HG03442 (cell line): ENCODE measurements at regions not wholly inside any gene's neighbourhood (a gene's known extent, or its start where the extent isn't known, plus 50 kb on each side); places are given as distances from the start of the nearest gene placed in this dataset.
A peak's percentile ranks its signal among the peaks of the same experiment; 100 is the strongest.

ENCODE experiments used
- ATAC-seq: cut with Tn5 transposase; IDR thresholded peaks from one replicate; pipeline ENCODE4 v1.9.1; 2021; ENCODE audit warnings: mild to moderate bottlenecking, moderate library complexity; ENCODE audit not compliant: unreplicated experiment

GRCh38 chr7:25926451-25926850, 225.5 kb upstream of the NFE2L3 start:
- no peak for ATAC-seq

GRCh38 chr7:25926891-25927625, 224.9 kb upstream of the NFE2L3 start:
- ATAC-seq = no peak

GRCh38 chr7:25927626-25927978, 224.4 kb upstream of the NFE2L3 start:
- no peak for ATAC-seq

- no peak for ATAC-seq
Measured at GRCh38 chr7:25928549-25929330, 223.3 kb upstream of the NFE2L3 start.

- no peak for ATAC-seq
Measured at GRCh38 chr7:25929448-25929847, 222.6 kb upstream of the NFE2L3 start.

- no peak for ATAC-seq
Measured at GRCh38 chr7:25930492-25931048, 221.4 kb upstream of the NFE2L3 start.

- no peak for ATAC-seq
Measured at GRCh38 chr7:25931156-25931555, 220.8 kb upstream of the NFE2L3 start.

- ATAC-seq = no peak
Measured at GRCh38 chr7:25933921-25934320, 218.1 kb upstream of the NFE2L3 start.

GRCh38 chr7:25940086-25940906, 211.7 kb upstream of the NFE2L3 start:
- ATAC-seq = no peak

- no peak for ATAC-seq
Measured at GRCh38 chr7:25944777-25945515, 207.1 kb upstream of the NFE2L3 start.

- ATAC-seq = no peak
Measured at GRCh38 chr7:25945608-25946007, 206.4 kb upstream of the NFE2L3 start.

GRCh38 chr7:25946181-25946580, 205.8 kb upstream of the NFE2L3 start:
- no peak for ATAC-seq

GRCh38 chr7:25947669-25948516, 204.1 kb upstream of the NFE2L3 start:
- ATAC-seq = no peak

GRCh38 chr7:25949736-25950487, 202.1 kb upstream of the NFE2L3 start:
- no peak for ATAC-seq

GRCh38 chr7:25950488-25951413, 201.2 kb upstream of the NFE2L3 start:
- peak; percentile 82 for ATAC-seq

GRCh38 chr7:25951414-25952260, 200.4 kb upstream of the NFE2L3 start:
- ATAC-seq = no peak
